GM21723 (cell line): ENCODE measurements at regions not wholly inside any gene's neighbourhood (a gene's known extent, or its start where the extent isn't known, plus 50 kb on each side); places are given as distances from the start of the nearest gene placed in this dataset.

Experiments
- ATAC-seq: cut with Tn5 transposase; IDR thresholded peaks from one replicate; pipeline ENCODE4 v1.9.1; 2021; ENCODE audit warnings: mild to moderate bottlenecking, moderate library complexity; ENCODE audit not compliant: unreplicated experiment

- ATAC-seq, result no peak
Measured at GRCh38 chr13:34405410-34406181, 536.5 kb upstream of the NBEA start.

GRCh38 chr13:34408640-34409039 is 533.4 kb upstream of the NBEA start:
- ATAC-seq, result no peak

- ATAC-seq, result no peak
Measured at GRCh38 chr13:34409496-34410182, 532.4 kb upstream of the NBEA start.

- no peak for ATAC-seq
Measured at GRCh38 chr13:34410678-34411077, 531.4 kb upstream of the NBEA start.

GRCh38 chr13:34411177-34411576 is 530.9 kb upstream of the NBEA start:
- ATAC-seq, result no peak

- ATAC-seq, result no peak
Measured at GRCh38 chr13:34411894-34412293, 530.2 kb upstream of the NBEA start.

- ATAC-seq, result no peak
Measured at GRCh38 chr13:34412295-34412694, 529.8 kb upstream of the NBEA start.

GRCh38 chr13:34412817-34413375 is 529.2 kb upstream of the NBEA start:
- no peak for ATAC-seq

GRCh38 chr13:34413538-34414210 is 528.4 kb upstream of the NBEA start:
- ATAC-seq, result no peak

- ATAC-seq, result no peak
Measured at GRCh38 chr13:34414616-34415015, 527.5 kb upstream of the NBEA start.

- no peak for ATAC-seq
Measured at GRCh38 chr13:34416971-34417380, 525.1 kb upstream of the NBEA start.

- ATAC-seq, result no peak
Measured at GRCh38 chr13:34417896-34418295, 524.2 kb upstream of the NBEA start.

GRCh38 chr13:34419025-34419424 is 523.0 kb upstream of the NBEA start:
- no peak for ATAC-seq

- no peak for ATAC-seq
Measured at GRCh38 chr13:34419755-34420154, 522.3 kb upstream of the NBEA start.

GRCh38 chr13:34420702-34421346 is 521.2 kb upstream of the NBEA start:
- ATAC-seq, result no peak

- ATAC-seq, result no peak
Measured at GRCh38 chr13:34421347-34421719, 520.7 kb upstream of the NBEA start.

GRCh38 chr13:34421858-34422475 is 520.1 kb upstream of the NBEA start:
- ATAC-seq, result no peak

GRCh38 chr13:34422956-34423355 is 519.1 kb upstream of the NBEA start:
- ATAC-seq, result no peak

GRCh38 chr13:34425327-34425949 is 516.6 kb upstream of the NBEA start:
- no peak for ATAC-seq

- no peak for ATAC-seq
Measured at GRCh38 chr13:34428911-34429310, 513.2 kb upstream of the NBEA start.
